Colonic mucosa (tissue), 4 donors: ENCODE measurements at regions not wholly inside any gene's neighbourhood (a gene's known extent, or its start where the extent isn't known, plus 50 kb on each side); places are given as distances from the start of the nearest gene placed in this dataset.

Experiments
- DNase-seq: peaks from one replicate; pipeline ENCODE4 v3.0.0-alpha.2; 2020
- H3K27ac ChIP-seq: fragments of 200-600 bp; one replicate; pipeline ENCODE4 v1.8.0; 2021
- H3K27me3 ChIP-seq: fragments of 200-600 bp; one replicate; pipeline ENCODE4 v1.8.0; 2021
- H3K36me3 ChIP-seq: fragments of 200-600 bp; one replicate; pipeline ENCODE4 v1.8.0; 2021
- H3K4me1 ChIP-seq: fragments of 200-600 bp; one replicate; pipeline ENCODE4 v1.8.0; 2021; ENCODE audit warnings: mild to moderate bottlenecking
- H3K4me3 ChIP-seq: fragments of 200-600 bp; one replicate; pipeline ENCODE4 v1.8.0; 2021
- H3K9ac ChIP-seq, 2 donors: one replicate each; pipeline ENCODE4 v1.7.0; 2013; ENCODE audit warnings: control low read depth in 2 of 2, low read depth in 2 of 2, low read length in 2 of 2
- H3K9me3 ChIP-seq: fragments of 200-600 bp; one replicate; pipeline ENCODE4 v1.8.0; 2021
- CTCF ChIP-seq: fragments of 200-600 bp; IDR thresholded peaks from one replicate; pipeline ENCODE4 v1.8.0; 2022; ENCODE audit warnings: antibody characterized with exemption, mild to moderate bottlenecking
- intact Hi-C: fragments of 100-400 bp; cut with DNase I; formaldehyde crosslinking; loops from one replicate; pipeline ENCODE4 v1.14.1; 2022
- donor health status: healthy.
- donor health status: DM: no; HTN: no; CAD: no.
- donor health status: DM: no; HTN: no; CAD: no.

- Histone ChIP-seq H3K9ac (no peak overlapping the region), H3K4me1 (no peaks in the 10 kb centered on the region)
- intact Hi-C loops: no loop called here
These were observed 432.6 kb downstream of the AMY1C start for GRCh38 chr1:104182251-104182650.

GRCh38 chr1:104189207-104189606 is 439.5 kb downstream of the AMY1C start:
- no peak overlapping the region for H3K9ac ChIP-seq
- intact Hi-C loops: no loop called here
- no peaks in the 10 kb centered on the region for H3K36me3 ChIP-seq
- no peak for TF ChIP-seq CTCF
- no peak overlapping the region for H3K4me3 ChIP-seq
- no peak overlapping the region for H3K27ac ChIP-seq
- no peaks in the 10 kb centered on the region for H3K4me1 ChIP-seq
- H3K9me3 ChIP-seq: no peaks in the 10 kb centered on the region
- no peaks in the 10 kb centered on the region for H3K27me3 ChIP-seq
- DNase-seq: no peak

More at GRCh38 chr1:104182251-104182650, 432.6 kb downstream of the AMY1C start:
- no peaks in the 10 kb centered on the region for H3K27me3 ChIP-seq
- H3K9me3 ChIP-seq: no peaks in the 10 kb centered on the region
- no peak for DNase-seq
- H3K36me3 ChIP-seq: no peaks in the 10 kb centered on the region
- TF ChIP-seq CTCF: no peak
- H3K27ac ChIP-seq: no peak overlapping the region
- no peak overlapping the region for H3K4me3 ChIP-seq

- H3K9me3 ChIP-seq: no peaks in the 10 kb centered on the region
- H3K4me1 ChIP-seq: no peaks in the 10 kb centered on the region
- H3K36me3 ChIP-seq: no peaks in the 10 kb centered on the region
- H3K4me3 ChIP-seq: no peak overlapping the region
- no peak for DNase-seq
- no peaks in the 10 kb centered on the region for H3K27me3 ChIP-seq
- no peak overlapping the region for H3K27ac ChIP-seq
- H3K9ac ChIP-seq: no peak overlapping the region
- no peak for TF ChIP-seq CTCF
- intact Hi-C loops: no loop called here
These were observed 441.1 kb downstream of the AMY1C start for GRCh38 chr1:104190821-104191220.

GRCh38 chr1:104195395-104195794 is 445.7 kb downstream of the AMY1C start:
- no peak for DNase-seq
- H3K9ac ChIP-seq: no peak overlapping the region
- no peaks in the 10 kb centered on the region for H3K4me1 ChIP-seq
- intact Hi-C loops: no loop called here
- H3K9me3 ChIP-seq: no peaks in the 10 kb centered on the region
- H3K27me3 ChIP-seq: no peaks in the 10 kb centered on the region
- H3K36me3 ChIP-seq: no peaks in the 10 kb centered on the region
- no peak overlapping the region for H3K27ac ChIP-seq
- no peak for TF ChIP-seq CTCF
- no peak overlapping the region for H3K4me3 ChIP-seq

GRCh38 chr1:104196136-104196535 is 446.4 kb downstream of the AMY1C start:
- Histone ChIP-seq H3K4me3 (no peak overlapping the region), H3K27me3 (no peaks in the 10 kb centered on the region), H3K27ac (no peak overlapping the region), H3K4me1 (no peaks in the 10 kb centered on the region), H3K36me3 (no peaks in the 10 kb centered on the region), H3K9me3 (no peaks in the 10 kb centered on the region), H3K9ac (no peak overlapping the region)
- intact Hi-C loops: no loop called here
- TF ChIP-seq CTCF: no peak
- DNase-seq: no peak

- H3K9ac ChIP-seq: no peak overlapping the region
- no peak overlapping the region for H3K27ac ChIP-seq
- H3K9me3 ChIP-seq: no peaks in the 10 kb centered on the region
- intact Hi-C loops: no loop called here
- DNase-seq: no peak
- no peak overlapping the region for H3K4me3 ChIP-seq
- H3K36me3 ChIP-seq: no peaks in the 10 kb centered on the region
- no peaks in the 10 kb centered on the region for H3K27me3 ChIP-seq
- TF ChIP-seq CTCF: no peak
- no peaks in the 10 kb centered on the region for H3K4me1 ChIP-seq
These were observed 447.8 kb downstream of the AMY1C start for GRCh38 chr1:104197516-104197915.
